Glutamatergic neuron (in vitro differentiated cells): ENCODE measurements at regions not wholly inside any gene's neighbourhood (a gene's known extent, or its start where the extent isn't known, plus 50 kb on each side); places are given as distances from the start of the nearest gene placed in this dataset.

Experiments
- DNase-seq: peaks from one replicate; pipeline ENCODE4 v3.0.0; 2022
- H3K27ac Mint-ChIP-seq: one replicate; pipeline ENCODE4 v1.8.0; 2020; ENCODE audit warnings: mild to moderate bottlenecking, mixed read lengths, inconsistent platforms; ENCODE audit not compliant: unreplicated experiment
- H3K27me3 Mint-ChIP-seq: one replicate; pipeline ENCODE4 v1.8.0; 2020; ENCODE audit warnings: mild to moderate bottlenecking, moderate library complexity, mixed read lengths, inconsistent platforms; ENCODE audit not compliant: unreplicated experiment
- H3K36me3 Mint-ChIP-seq: one replicate; pipeline ENCODE4 v1.8.0; 2020; ENCODE audit warnings: mild to moderate bottlenecking, mixed read lengths, inconsistent platforms; ENCODE audit not compliant: unreplicated experiment
- H3K4me1 Mint-ChIP-seq: one replicate; pipeline ENCODE4 v1.8.0; 2020; ENCODE audit warnings: mild to moderate bottlenecking, low read depth, mixed read lengths, inconsistent platforms; ENCODE audit not compliant: unreplicated experiment
- H3K4me3 Mint-ChIP-seq: one replicate; pipeline ENCODE4 v1.8.0; 2020; ENCODE audit warnings: mild to moderate bottlenecking, mixed read lengths, inconsistent platforms; ENCODE audit not compliant: unreplicated experiment
- H3K9me3 Mint-ChIP-seq: one replicate; pipeline ENCODE4 v1.8.0; 2020; ENCODE audit warnings: mild to moderate bottlenecking, moderate library complexity, mixed read lengths, inconsistent platforms; ENCODE audit not compliant: unreplicated experiment
- CTCF ChIP-seq: fragments of 200-600 bp; sonication (generic); IDR thresholded peaks from one replicate; pipeline ENCODE4 v1.5.0; 2021; ENCODE audit not compliant: partially characterized antibody, unreplicated experiment

GRCh38 chr10:31153692-31154091, 122.0 kb upstream of the ZNF438 start:
- no peak overlapping the region for H3K27ac Mint-ChIP-seq
- no peak for TF ChIP-seq CTCF

GRCh38 chr10:31154996-31155395, 123.3 kb upstream of the ZNF438 start:
- Mint-ChIP-seq H3K27ac (no peak overlapping the region), H3K36me3 (peaks cover 4% of the 10 kb centered on the region), H3K27me3 (peaks cover 4% of the 10 kb centered on the region), H3K4me3 (no peak overlapping the region), H3K9me3 (peaks cover 4% of the 10 kb centered on the region), H3K4me1 (peaks cover 11% of the 10 kb centered on the region)
- DNase-seq: no peak
- no peak for TF ChIP-seq CTCF

More at GRCh38 chr10:31153692-31154091, 122.0 kb upstream of the ZNF438 start:
- Mint-ChIP-seq H3K9me3 (peaks cover 4% of the 10 kb centered on the region), H3K4me3 (no peak overlapping the region), H3K27me3 (peaks cover 4% of the 10 kb centered on the region), H3K36me3 (peaks cover 4% of the 10 kb centered on the region), H3K4me1 (peaks cover 11% of the 10 kb centered on the region)
- DNase-seq: no peak

GRCh38 chr10:31157123-31158010, 125.7 kb upstream of the ZNF438 start:
- no peak for TF ChIP-seq CTCF
- peaks cover 4% of the 10 kb centered on the region for H3K9me3 Mint-ChIP-seq
- H3K4me3 Mint-ChIP-seq: no peak overlapping the region
- H3K4me1 Mint-ChIP-seq: peaks cover 17% of the 10 kb centered on the region
- DNase-seq: no peak
- no peaks in the 10 kb centered on the region for H3K27me3 Mint-ChIP-seq
- peaks cover 11% of the 10 kb centered on the region for H3K36me3 Mint-ChIP-seq
- H3K27ac Mint-ChIP-seq: no peak overlapping the region

- peaks cover 16% of the 10 kb centered on the region for H3K4me1 Mint-ChIP-seq
- peaks cover 11% of the 10 kb centered on the region for H3K36me3 Mint-ChIP-seq
- H3K27me3 Mint-ChIP-seq: no peaks in the 10 kb centered on the region
- DNase-seq: no peak
- TF ChIP-seq CTCF: no peak
- H3K27ac Mint-ChIP-seq: peak overlapping the region; percentile 59
- H3K4me3 Mint-ChIP-seq: peak overlapping the region; percentile 0
- peaks cover 4% of the 10 kb centered on the region for H3K9me3 Mint-ChIP-seq
Measured at GRCh38 chr10:31158011-31158658, 126.5 kb upstream of the ZNF438 start.

- Mint-ChIP-seq H3K27me3 (peaks cover 4% of the 10 kb centered on the region), H3K27ac (no peak overlapping the region), H3K4me3 (no peak overlapping the region), H3K36me3 (peaks cover 14% of the 10 kb centered on the region), H3K4me1 (peaks cover 7% of the 10 kb centered on the region), H3K9me3 (peaks cover 7% of the 10 kb centered on the region)
- no peak for DNase-seq
- no peak for TF ChIP-seq CTCF
Measured at GRCh38 chr10:31166606-31167005, 134.9 kb upstream of the ZNF438 start.
